H9 (cell line): ENCODE measurements at regions not wholly inside any gene's neighbourhood (a gene's known extent, or its start where the extent isn't known, plus 50 kb on each side); places are given as distances from the start of the nearest gene placed in this dataset.

Experiments used
- DNase-seq: peaks from one replicate; pipeline ENCODE4 v3.0.0-alpha.2; 2017
- H2AFZ ChIP-seq: one replicate; pipeline ENCODE4 v1.6.1; 2013; ENCODE audit warnings: mild to moderate bottlenecking, low read length, control low read depth, moderate library complexity
- H2AK5ac ChIP-seq: 2 replicates; pipeline ENCODE4 v1.6.1; 2013; ENCODE audit warnings: low read length, control low read depth, mixed read lengths; ENCODE audit not compliant: insufficient read length
- H2BK120ac ChIP-seq: one replicate; pipeline ENCODE4 v1.6.1; 2013; ENCODE audit warnings: low read depth, mild to moderate bottlenecking, low read length, control low read depth, inconsistent platforms; ENCODE audit not compliant: poor library complexity, severe bottlenecking
- H2BK12ac ChIP-seq: 2 replicates; pipeline ENCODE4 v1.6.1; 2013; ENCODE audit warnings: low read length, control low read depth, mixed read lengths, low read depth; ENCODE audit not compliant: insufficient read length
- H2BK15ac ChIP-seq: 2 replicates; pipeline ENCODE4 v1.6.1; 2013; ENCODE audit warnings: low read depth, low read length, control low read depth
- H2BK20ac ChIP-seq: one replicate; pipeline ENCODE4 v1.6.1; 2013; ENCODE audit warnings: low read depth, mild to moderate bottlenecking, low read length, control low read depth, inconsistent platforms; ENCODE audit not compliant: poor library complexity, severe bottlenecking
- H2BK5ac ChIP-seq: 2 replicates; pipeline ENCODE4 v1.6.1; 2013; ENCODE audit warnings: low read length, control low read depth, mixed read lengths; ENCODE audit not compliant: insufficient read length
- H3K14ac ChIP-seq: 2 replicates; pipeline ENCODE4 v1.6.1; 2013; ENCODE audit warnings: low read length, control low read depth; ENCODE audit not compliant: insufficient read depth
- H3K18ac ChIP-seq: 2 replicates; pipeline ENCODE4 v1.6.1; 2013; ENCODE audit warnings: low read depth, mild to moderate bottlenecking, mixed read lengths, low read length, control low read depth; ENCODE audit not compliant: insufficient read length
- H3K23ac ChIP-seq: 2 replicates; pipeline ENCODE4 v1.6.1; 2013; ENCODE audit warnings: low read length, control low read depth, mixed read lengths, low read depth; ENCODE audit not compliant: insufficient read length
- H3K23me2 ChIP-seq: 2 replicates; pipeline ENCODE4 v1.6.1; 2013; ENCODE audit warnings: low read depth, mild to moderate bottlenecking, mixed read lengths, low read length, control low read depth; ENCODE audit not compliant: insufficient read length, poor library complexity, severe bottlenecking
- H3K27ac ChIP-seq: 2 replicates; pipeline ENCODE4 v1.5.1; 2013; ENCODE audit warnings: low read length, control low read depth, mixed read lengths, low read depth; ENCODE audit not compliant: insufficient read length
- H3K27me3 ChIP-seq: 2 replicates; pipeline ENCODE4 v1.6.1; 2013; ENCODE audit warnings: low read length, control low read depth, inconsistent platforms; ENCODE audit not compliant: insufficient read depth
- H3K4ac ChIP-seq: 2 replicates; pipeline ENCODE4 v1.6.1; 2013; ENCODE audit warnings: low read depth, mild to moderate bottlenecking, control low read depth, inconsistent platforms, low read length, moderate library complexity
- H3K4me1 ChIP-seq: 2 replicates; pipeline ENCODE4 v1.6.1; 2013; ENCODE audit warnings: low read length, control low read depth, inconsistent platforms; ENCODE audit not compliant: insufficient read depth
- H3K4me2 ChIP-seq: 2 replicates; pipeline ENCODE4 v1.6.1; 2013; ENCODE audit warnings: low read length, control low read depth, mixed read lengths; ENCODE audit not compliant: insufficient read length, insufficient read depth
- H3K56ac ChIP-seq: 2 replicates; pipeline ENCODE4 v1.6.1; 2013; ENCODE audit warnings: low read depth, mild to moderate bottlenecking, mixed read lengths, low read length, control low read depth; ENCODE audit not compliant: insufficient read length
- H3K79me1 ChIP-seq: 2 replicates; pipeline ENCODE4 v1.6.1; 2013; ENCODE audit warnings: low read depth, mild to moderate bottlenecking, moderate library complexity, low read length, control low read depth, inconsistent platforms; ENCODE audit not compliant: insufficient read depth, poor library complexity, severe bottlenecking
- H3K79me2 ChIP-seq: 2 replicates; pipeline ENCODE4 v1.6.1; 2013; ENCODE audit warnings: low read length, control low read depth, inconsistent platforms; ENCODE audit not compliant: insufficient read depth
- H3K9ac ChIP-seq: 2 replicates; pipeline ENCODE4 v1.6.1; 2013; ENCODE audit warnings: low read length, control low read depth, mixed read lengths; ENCODE audit not compliant: insufficient read length; ENCODE audit errors: extremely low read depth
- H3K9me3 ChIP-seq: one replicate; pipeline ENCODE4 v1.6.1; 2013; ENCODE audit warnings: low read depth, low read length, inconsistent platforms; ENCODE audit not compliant: control insufficient read depth
- H3T11ph ChIP-seq: one replicate; pipeline ENCODE4 v1.6.1; 2013; ENCODE audit warnings: mild to moderate bottlenecking, low read length, control low read depth, inconsistent platforms
- H4K20me1 ChIP-seq: one replicate; pipeline ENCODE4 v1.6.1; 2013; ENCODE audit not compliant: control insufficient read depth, insufficient read length, insufficient read depth
- H4K5ac ChIP-seq: 2 replicates; pipeline ENCODE4 v1.6.1; 2013; ENCODE audit warnings: low read depth, mild to moderate bottlenecking, mixed read lengths, low read length, control low read depth; ENCODE audit not compliant: insufficient read length
- H4K8ac ChIP-seq: replicated peaks from 2 replicates; pipeline ENCODE4 v1.6.1; 2013; ENCODE audit warnings: low read length, control low read depth, mixed read lengths, low read depth; ENCODE audit not compliant: insufficient read length
- H4K91ac ChIP-seq: 2 replicates; pipeline ENCODE4 v1.6.1; 2013; ENCODE audit warnings: low read depth, mild to moderate bottlenecking, moderate library complexity, mixed read lengths, low read length, control low read depth; ENCODE audit not compliant: insufficient read length
- H3K27ac Mint-ChIP-seq, 3 experiments: 2 replicates in 2 of 3; 3 replicates in 1 of 3; pipeline ENCODE4 v1.8.0; 2020 to 2021; ENCODE audit warnings: mixed read lengths in 3 of 3, mild to moderate bottlenecking in 1 of 3, moderate library complexity in 1 of 3
- H3K27me3 Mint-ChIP-seq: 2 replicates; pipeline ENCODE4 v1.8.0; 2021; ENCODE audit warnings: low read depth, mild to moderate bottlenecking, moderate library complexity, mixed read lengths
- H3K36me3 Mint-ChIP-seq, 3 experiments: 2 replicates in 2 of 3; 3 replicates in 1 of 3; pipeline ENCODE4 v1.8.0; 2020 to 2021; ENCODE audit warnings: low read depth in 3 of 3, mixed read lengths in 3 of 3; ENCODE audit not compliant: insufficient read depth in 1 of 3
- H3K4me1 Mint-ChIP-seq, 2 experiments: 2 replicates each; pipeline ENCODE4 v1.8.0; 2020; ENCODE audit warnings: mixed read lengths in 2 of 2
- H3K4me3 Mint-ChIP-seq, 2 experiments: 2 replicates in 1 of 2; 3 replicates in 1 of 2; pipeline ENCODE4 v1.8.0; 2020 to 2021; ENCODE audit warnings: mild to moderate bottlenecking in 2 of 2, mixed read lengths in 2 of 2, moderate library complexity in 1 of 2
- H3K9me3 Mint-ChIP-seq, 2 experiments: 2 replicates in 1 of 2; 3 replicates in 1 of 2; pipeline ENCODE4 v1.8.0; 2020; ENCODE audit warnings: mild to moderate bottlenecking in 2 of 2, mixed read lengths in 2 of 2, moderate library complexity in 1 of 2
- WGBS: extraction: QIAGEN DNeasy Blood & Tissue Kit; methylation state at CpG from one replicate; pipeline ENCODE4 v1.1.7; 2013; ENCODE audit warnings: missing lambda C conversion rate, low lambda C conversion rate, mixed read lengths; ENCODE audit not compliant: insufficient read length; ENCODE audit errors: extremely low coverage; 5-methylcytosine and 5-hydroxymethylcytosine counted together
- TF ChIP-seq, protein P1 (sequence below): fragments of 200-600 bp; sonication (generic); conservative IDR thresholded peaks from 3 replicates; pipeline ENCODE4 v1.8.0; 2021; ENCODE audit warnings: antibody characterized with exemption, mild to moderate bottlenecking

DNA sequence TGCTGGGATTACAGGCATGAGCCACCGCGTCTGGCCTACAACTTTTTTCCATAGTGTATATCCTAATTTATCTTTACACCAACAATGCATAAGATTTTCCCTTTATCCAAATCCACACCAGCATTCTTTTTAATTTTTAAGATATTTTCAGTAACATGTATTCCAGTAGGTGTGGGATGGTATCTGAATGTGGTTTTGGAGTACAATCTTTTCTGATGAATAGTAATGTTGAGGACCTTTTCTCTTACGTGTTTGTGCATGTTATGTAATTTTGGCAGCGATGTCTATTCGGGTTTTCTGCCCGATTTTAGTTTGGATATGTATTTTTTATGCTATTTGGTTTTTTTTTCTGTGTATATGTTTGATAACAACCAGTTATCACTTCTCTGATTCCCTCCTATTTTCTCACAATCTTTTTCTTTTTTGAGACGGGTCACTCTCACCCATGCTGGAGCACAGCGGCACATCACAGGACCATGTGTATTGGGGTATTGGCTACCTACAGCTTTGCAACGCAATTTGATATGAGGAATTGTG, 114.6 kb upstream of the GRK3 start:
- Histone ChIP-seq H2BK15ac (no peak overlapping the region), H4K91ac (no peak overlapping the region), H2BK20ac (no peak overlapping the region), H3K23me2 (peaks cover 5% of the 10 kb centered on the region), H3T11ph (no peak overlapping the region), H3K4me2 (no peak overlapping the region), H4K8ac (no peak overlapping the region), H3K4ac (no peak overlapping the region), H3K27ac (no peak overlapping the region), H3K9ac (no peak overlapping the region), H3K56ac (no peak overlapping the region), H3K27me3 (no peaks in the 10 kb centered on the region), H2BK5ac (no peak overlapping the region), H3K18ac (no peak overlapping the region), H3K79me1 (peaks cover 5% of the 10 kb centered on the region), H2BK12ac (no peak overlapping the region), H3K4me1 (no peaks in the 10 kb centered on the region), H2AFZ (no peak overlapping the region), H4K20me1 (no peaks in the 10 kb centered on the region), H4K5ac (no peak overlapping the region), H3K9me3 (no peaks in the 10 kb centered on the region), H3K23ac (no peak overlapping the region), H2AK5ac (no peak overlapping the region), H3K79me2 (peaks cover 32% of the 10 kb centered on the region; the same call in 1 of the 2 replicates), H3K14ac (no peak overlapping the region), H2BK120ac (no peak overlapping the region)
- DNase-seq, result no peak
- Mint-ChIP-seq H3K4me3 (peak overlapping the region; percentile 90 to 95), H3K27ac (peak overlapping the region in 2 of 3 experiments; percentile 10 to 14; a peak in 3 of 7 replicates), H3K27me3 (no peaks in the 10 kb centered on the region), H3K36me3 (peaks cover 8 to 21% (median 10%) of the 10 kb centered on the region in 3 experiments; a peak in 6 of 7 replicates), H3K9me3 (no peaks in the 10 kb centered on the region; a peak in 1 of 5 replicates), H3K4me1 (peaks cover 21 to 27% of the 10 kb centered on the region in 2 experiments)
- TF ChIP-seq, protein P1, sequence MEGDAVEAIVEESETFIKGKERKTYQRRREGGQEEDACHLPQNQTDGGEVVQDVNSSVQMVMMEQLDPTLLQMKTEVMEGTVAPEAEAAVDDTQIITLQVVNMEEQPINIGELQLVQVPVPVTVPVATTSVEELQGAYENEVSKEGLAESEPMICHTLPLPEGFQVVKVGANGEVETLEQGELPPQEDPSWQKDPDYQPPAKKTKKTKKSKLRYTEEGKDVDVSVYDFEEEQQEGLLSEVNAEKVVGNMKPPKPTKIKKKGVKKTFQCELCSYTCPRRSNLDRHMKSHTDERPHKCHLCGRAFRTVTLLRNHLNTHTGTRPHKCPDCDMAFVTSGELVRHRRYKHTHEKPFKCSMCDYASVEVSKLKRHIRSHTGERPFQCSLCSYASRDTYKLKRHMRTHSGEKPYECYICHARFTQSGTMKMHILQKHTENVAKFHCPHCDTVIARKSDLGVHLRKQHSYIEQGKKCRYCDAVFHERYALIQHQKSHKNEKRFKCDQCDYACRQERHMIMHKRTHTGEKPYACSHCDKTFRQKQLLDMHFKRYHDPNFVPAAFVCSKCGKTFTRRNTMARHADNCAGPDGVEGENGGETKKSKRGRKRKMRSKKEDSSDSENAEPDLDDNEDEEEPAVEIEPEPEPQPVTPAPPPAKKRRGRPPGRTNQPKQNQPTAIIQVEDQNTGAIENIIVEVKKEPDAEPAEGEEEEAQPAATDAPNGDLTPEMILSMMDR, result no peak
- no CpG with 5 or more reads among the region's 9 CpGs for WGBS
